ENCODE measurements at regions not wholly inside any gene's neighbourhood (a gene's known extent, or its start where the extent isn't known, plus 50 kb on each side); places are given as distances from the start of the nearest gene placed in this dataset.
A peak's percentile ranks its signal among the peaks of the same experiment; 100 is the strongest.

GRCh38 chr12:123092866-123093265 lies 58.0 kb downstream of the PITPNM2 start:
- Histone ChIP-seq H2AFZ (no peak overlapping the region), H4K20me1 (ENCODE audit: insufficient read depth) (no peaks in the 10 kb centered on the region), H3K36me3 (ENCODE audit: low read depth) (no peaks in the 10 kb centered on the region), H3K4me3 (no peak overlapping the region), H3K4me2 (no peak overlapping the region), H3K27ac (no peak overlapping the region), H3K79me2 (ENCODE audit: low read depth) (peaks cover 22% of the 10 kb centered on the region), H3F3A (ENCODE audit: insufficient read depth, low read depth) (peaks cover 50% of the 10 kb centered on the region), H3K9me3 (ENCODE audit: insufficient read depth, low read depth) (no peaks in the 10 kb centered on the region), H3K27me3 (ENCODE audit: insufficient read depth, low read depth) (no peaks in the 10 kb centered on the region), H3K9me2 (ENCODE audit: insufficient read depth) (no peaks in the 10 kb centered on the region), H3K4me1 (replicated peaks; ENCODE audit: insufficient read depth) (peaks cover 82% of the 10 kb centered on the region)
- intact Hi-C loops (cut with micrococcal nuclease; ENCODE audit: unreplicated experiment): no loop called here
- CTCF ChIA-PET: interaction anchor here (0.5 kb wide), 1 partner anchor 69 kb away, joined by 3 read pairs; no protein-coding TSS in a partner anchor
- no peak for DNase-seq
- no TSS peak for BruUV-seq (replicated peaks)
- no peak for TF ChIP-seq EZH2 (IDR thresholded peaks at IDR 0.05; ENCODE audit: low read depth)
- no peak for TF ChIP-seq CTCF (conservative IDR thresholded peaks at IDR 0.05)
- POLR2A ChIA-PET (ENCODE audit: unreplicated experiment): no interaction called here

GRCh38 chr12:123091230-123092150 lies 59.4 kb downstream of the PITPNM2 start:
- no peak overlapping the region for H3K4me2 ChIP-seq
- no TSS peak for BruUV-seq (replicated peaks)
- no peak overlapping the region for H3K4me3 ChIP-seq
- POLR2A ChIA-PET (ENCODE audit: unreplicated experiment): no interaction called here
- peaks cover 33% of the 10 kb centered on the region for H3K79me2 ChIP-seq (ENCODE audit: low read depth)
- H3K36me3 ChIP-seq (ENCODE audit: low read depth): no peaks in the 10 kb centered on the region
- DNase-seq: no peak
- no peak overlapping the region for H3K27ac ChIP-seq
- no peaks in the 10 kb centered on the region for H3K9me2 ChIP-seq (ENCODE audit: insufficient read depth)
- H3K4me1 ChIP-seq (replicated peaks; ENCODE audit: insufficient read depth): peaks cover 91% of the 10 kb centered on the region
- CTCF ChIA-PET: no interaction called here
- intact Hi-C loops (cut with micrococcal nuclease; ENCODE audit: unreplicated experiment): no loop called here
- TF ChIP-seq EZH2 (IDR thresholded peaks at IDR 0.05; ENCODE audit: low read depth): no peak
- TF ChIP-seq CTCF (conservative IDR thresholded peaks at IDR 0.05): no peak
- H3K27me3 ChIP-seq (ENCODE audit: insufficient read depth, low read depth): no peaks in the 10 kb centered on the region
- peaks cover 51% of the 10 kb centered on the region for H3F3A ChIP-seq (ENCODE audit: insufficient read depth, low read depth)
- H3K9me3 ChIP-seq (ENCODE audit: insufficient read depth, low read depth): no peaks in the 10 kb centered on the region
- no peaks in the 10 kb centered on the region for H4K20me1 ChIP-seq (ENCODE audit: insufficient read depth)
- no peak overlapping the region for H2AFZ ChIP-seq

DNA sequence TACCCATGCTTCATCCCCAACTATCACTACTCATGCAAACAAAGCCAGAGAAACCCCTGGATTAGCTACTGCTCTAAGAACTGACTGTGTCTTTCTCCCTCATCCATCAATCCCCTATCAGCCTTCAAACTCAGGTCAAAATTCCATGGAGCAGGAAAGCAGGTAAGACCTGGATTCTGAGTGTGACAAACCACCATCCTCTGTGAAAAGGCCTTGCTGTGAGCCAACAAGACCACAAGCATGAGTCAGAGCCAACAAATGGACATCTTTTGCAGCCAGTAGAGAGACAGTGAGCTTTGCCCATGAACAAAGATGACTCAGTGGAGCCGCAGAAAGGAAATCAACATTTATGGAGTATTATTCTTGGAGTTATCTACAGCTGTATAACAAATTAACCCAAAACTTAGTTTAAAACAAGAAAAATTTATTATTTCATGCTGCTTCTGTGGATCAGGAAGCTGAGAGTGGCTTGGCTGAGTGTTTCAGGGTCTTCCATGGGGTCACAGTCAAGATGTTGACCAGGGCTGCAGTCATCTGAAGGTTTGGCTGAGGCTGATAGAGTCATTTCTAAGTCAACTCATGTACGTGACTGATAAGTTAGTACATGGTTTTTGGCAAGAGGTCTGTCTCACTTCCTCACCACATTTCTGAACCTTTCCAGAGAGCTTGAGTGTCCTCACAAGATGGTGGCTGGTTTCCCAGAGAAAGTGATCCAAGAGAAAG lies 61.1 kb downstream of the PITPNM2 start:
- POLR2A ChIA-PET (ENCODE audit: unreplicated experiment): interaction anchor here (0.5 to 1.0 kb wide), 4 partner anchors 13 to 864 kb away, joined by 3 to 16 read pairs (median 3); partner anchors contain the start of gene DIABLO

More for the DNA sequence above, 61.1 kb downstream of the PITPNM2 start:
- no peaks in the 10 kb centered on the region for H4K20me1 ChIP-seq (ENCODE audit: insufficient read depth)
- H2AFZ ChIP-seq: no peak overlapping the region
- BruUV-seq (replicated peaks): no TSS peak
- H3K4me1 ChIP-seq (replicated peaks; ENCODE audit: insufficient read depth): peaks cover 93% of the 10 kb centered on the region
- peaks cover 43% of the 10 kb centered on the region for H3K79me2 ChIP-seq (ENCODE audit: low read depth)
- no peaks in the 10 kb centered on the region for H3K9me2 ChIP-seq (ENCODE audit: insufficient read depth)
- peak overlapping the region; percentile 85 for H3K27ac ChIP-seq
- CTCF ChIA-PET: no interaction called here
- intact Hi-C loops (cut with micrococcal nuclease; ENCODE audit: unreplicated experiment): loop anchor here (2.0 to 5.0 kb wide), 4 partner anchors 17 to 51 kb away; no protein-coding TSS in a partner anchor
- H3K4me3 ChIP-seq: no peak overlapping the region
- no peaks in the 10 kb centered on the region for H3K36me3 ChIP-seq (ENCODE audit: low read depth)
- no peak for TF ChIP-seq CTCF (conservative IDR thresholded peaks at IDR 0.05)
- TF ChIP-seq EZH2 (IDR thresholded peaks at IDR 0.05; ENCODE audit: low read depth): no peak
- no peaks in the 10 kb centered on the region for H3K9me3 ChIP-seq (ENCODE audit: insufficient read depth, low read depth)
- H3K27me3 ChIP-seq (ENCODE audit: insufficient read depth, low read depth): no peaks in the 10 kb centered on the region
- H3K4me2 ChIP-seq: peak overlapping the region; percentile 60
- H3F3A ChIP-seq (ENCODE audit: insufficient read depth, low read depth): peaks cover 58% of the 10 kb centered on the region
- peak; percentile 69 to 96 for DNase-seq
